Dendritic cell treated with granulocyte-macrophage colony-stimulating factor and Interleukin-4, amounts not matched to agents 40 ng/mL and 50 ng/mL, for 4 days (primary cell): ENCODE measurements at regions not wholly inside any gene's neighbourhood (a gene's known extent, or its start where the extent isn't known, plus 50 kb on each side); places are given as distances from the start of the nearest gene placed in this dataset.
"Not testable (repeated sequence)": the region's sequence is repeated elsewhere in the genome, so short reads cannot be mapped to it uniquely, and the experiment has no call there.

Experiments
- H3K27ac Mint-ChIP-seq: one replicate; pipeline ENCODE4 v1.8.0; 2022; ENCODE audit warnings: mild to moderate bottlenecking, mixed read lengths
- H3K27me3 Mint-ChIP-seq: one replicate; pipeline ENCODE4 v1.8.0; 2022; ENCODE audit warnings: mild to moderate bottlenecking, mixed read lengths
- H3K36me3 Mint-ChIP-seq: one replicate; pipeline ENCODE4 v1.8.0; 2022; ENCODE audit warnings: low read depth, mixed read lengths
- H3K4me1 Mint-ChIP-seq: one replicate; pipeline ENCODE4 v1.8.0; 2022; ENCODE audit warnings: low read depth, mixed read lengths
- H3K4me3 Mint-ChIP-seq: one replicate; pipeline ENCODE4 v1.8.0; 2022; ENCODE audit warnings: mild to moderate bottlenecking, moderate library complexity, mixed read lengths
- H3K9me3 Mint-ChIP-seq: one replicate; pipeline ENCODE4 v1.8.0; 2022; ENCODE audit warnings: mixed read lengths
- intact Hi-C: fragments of 100-400 bp; cut with micrococcal nuclease; formaldehyde crosslinking; loops from one replicate; pipeline ENCODE4 v1.15.0; 2022

DNA sequence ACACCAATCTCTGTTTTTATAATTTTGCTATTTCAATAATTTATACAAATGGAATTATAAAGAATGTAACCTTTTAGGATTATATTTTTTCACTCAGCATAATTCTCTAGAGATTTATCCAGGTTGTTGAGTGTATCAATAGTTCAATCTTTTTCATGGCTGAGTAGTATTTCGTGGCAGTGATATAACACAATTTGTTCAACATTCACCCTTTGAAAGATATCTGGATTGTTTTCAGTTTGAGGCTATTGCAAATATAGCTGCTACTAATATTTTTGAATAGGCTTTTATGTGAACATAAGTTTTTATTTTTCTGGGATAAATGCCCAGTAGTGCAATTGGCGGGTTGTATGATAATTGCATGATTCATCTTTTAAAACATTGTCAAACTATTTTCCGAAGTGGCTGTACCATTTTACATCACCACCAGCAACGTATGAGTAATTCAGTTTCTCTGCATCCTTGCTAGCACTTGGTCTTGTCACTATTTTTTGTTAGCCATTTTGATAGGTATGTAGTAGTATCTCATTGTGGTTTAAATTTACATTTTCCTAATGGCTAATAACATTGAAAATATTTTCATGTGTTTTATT is 55.6 kb upstream of the ABCD3 start:
- no peaks in the 10 kb centered on the region for H3K9me3 Mint-ChIP-seq
- intact Hi-C loops, result no loop called here
- no peaks in the 10 kb centered on the region for H3K36me3 Mint-ChIP-seq
- H3K4me3 Mint-ChIP-seq, result no peak overlapping the region
- H3K4me1 Mint-ChIP-seq, result peaks cover 13% of the 10 kb centered on the region
- H3K27me3 Mint-ChIP-seq, result peaks cover 7% of the 10 kb centered on the region
- no peak overlapping the region for H3K27ac Mint-ChIP-seq

DNA sequence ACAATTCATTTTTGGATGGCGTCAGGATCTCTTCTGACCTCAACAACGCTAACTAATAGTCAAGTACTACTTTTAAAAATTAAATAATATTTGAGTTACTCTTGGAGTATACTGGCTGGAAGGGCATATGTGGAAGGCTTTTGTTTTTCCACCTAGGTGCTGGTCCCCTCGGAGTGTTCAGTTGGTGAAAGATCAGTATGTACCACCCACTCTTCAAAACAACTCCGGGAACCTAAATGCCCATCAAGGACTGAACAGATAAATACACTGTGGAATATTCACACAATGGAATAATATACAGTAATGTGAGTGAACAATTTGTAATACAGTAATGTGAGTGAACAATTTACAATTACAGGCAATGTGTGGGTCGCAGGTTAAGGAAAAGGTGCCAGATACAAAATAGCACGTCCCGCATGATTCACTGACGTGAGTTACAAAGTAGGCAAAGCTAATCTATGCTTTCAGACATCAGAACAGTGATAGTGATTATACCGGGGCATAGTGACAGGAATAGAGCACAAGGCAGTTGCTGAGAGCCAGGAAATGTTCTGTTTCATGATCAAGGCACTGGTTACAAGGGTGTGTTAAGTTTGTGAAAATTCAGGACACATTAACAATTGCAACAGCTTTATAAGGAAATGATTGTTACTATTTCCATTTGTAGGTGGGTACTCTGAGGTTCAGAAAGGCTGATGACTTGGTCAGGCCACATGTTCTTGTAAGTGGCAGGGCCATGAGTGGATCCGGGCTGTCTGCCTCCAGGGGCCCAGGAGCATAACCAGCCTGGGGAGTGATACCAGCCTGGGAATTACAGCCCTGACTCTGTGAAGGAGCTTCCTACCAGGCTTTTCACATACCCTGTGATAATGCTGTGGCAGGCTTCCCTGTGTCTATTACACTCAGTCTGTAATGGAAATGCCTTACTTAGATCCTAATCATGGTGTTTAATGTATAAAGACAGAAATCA is 59.3 kb upstream of the ABCD3 start:
- Mint-ChIP-seq H3K9me3 (no peaks in the 10 kb centered on the region), H3K27ac (no peak overlapping the region), H3K27me3 (peaks cover 3% of the 10 kb centered on the region), H3K4me1 (no peaks in the 10 kb centered on the region), H3K4me3 (no peak overlapping the region), H3K36me3 (no peaks in the 10 kb centered on the region)
- intact Hi-C loops, result no loop called here

- intact Hi-C loops, result no loop called here
- H3K36me3 Mint-ChIP-seq, result no peaks in the 10 kb centered on the region
- H3K27ac Mint-ChIP-seq, result no peak overlapping the region
- H3K4me1 Mint-ChIP-seq, result no peaks in the 10 kb centered on the region
- H3K27me3 Mint-ChIP-seq, result peaks cover 3% of the 10 kb centered on the region
- no peaks in the 10 kb centered on the region for H3K9me3 Mint-ChIP-seq
- no peak overlapping the region for H3K4me3 Mint-ChIP-seq
These were observed 60.5 kb upstream of the ABCD3 start for GRCh38 chr1:94357661-94358060.

DNA sequence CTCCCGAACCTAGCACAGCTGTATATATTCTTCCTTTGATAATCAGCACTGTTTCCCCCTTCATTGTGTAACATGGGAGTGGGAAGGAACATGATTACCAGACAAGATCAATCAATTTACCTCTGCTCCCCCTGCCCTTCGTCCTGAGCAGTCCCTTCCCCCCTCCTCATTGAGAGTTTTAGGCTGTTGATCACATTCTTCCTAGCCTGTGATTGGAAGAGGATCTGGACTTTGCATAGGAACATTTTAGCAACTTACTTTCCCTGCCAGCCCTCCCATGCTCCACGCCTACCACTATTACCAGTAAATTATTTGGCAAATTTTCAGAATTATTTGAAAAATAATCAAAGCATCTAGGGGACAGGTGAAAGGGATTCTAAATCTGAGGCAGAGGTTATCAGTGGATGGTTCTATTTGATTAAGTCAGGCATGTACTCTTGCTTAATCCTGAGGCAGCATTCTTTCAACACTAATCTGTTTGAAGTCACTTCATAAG is 62.7 kb upstream of the ABCD3 start:
- H3K27me3 Mint-ChIP-seq, result peaks cover 3% of the 10 kb centered on the region
- no peaks in the 10 kb centered on the region for H3K36me3 Mint-ChIP-seq
- no peak overlapping the region for H3K27ac Mint-ChIP-seq
- H3K9me3 Mint-ChIP-seq, result no peaks in the 10 kb centered on the region
- no peak overlapping the region for H3K4me3 Mint-ChIP-seq
- no peaks in the 10 kb centered on the region for H3K4me1 Mint-ChIP-seq
- intact Hi-C loops, result no loop called here

GRCh38 chr1:94351481-94351880 is 66.7 kb upstream of the ABCD3 start:
- no peak overlapping the region for H3K27ac Mint-ChIP-seq
- peaks cover 3% of the 10 kb centered on the region for H3K27me3 Mint-ChIP-seq
- no peaks in the 10 kb centered on the region for H3K36me3 Mint-ChIP-seq
- no peaks in the 10 kb centered on the region for H3K4me1 Mint-ChIP-seq
- intact Hi-C loops, result no loop called here
- no peak overlapping the region for H3K4me3 Mint-ChIP-seq
- H3K9me3 Mint-ChIP-seq, result no peaks in the 10 kb centered on the region

GRCh38 chr1:94350350-94350924 is 67.8 kb upstream of the ABCD3 start:
- Mint-ChIP-seq H3K9me3 (no peaks in the 10 kb centered on the region), H3K4me3 (no peak overlapping the region), H3K27me3 (peaks cover 1% of the 10 kb centered on the region), H3K27ac (no peak overlapping the region), H3K36me3 (no peaks in the 10 kb centered on the region), H3K4me1 (peaks cover 5% of the 10 kb centered on the region)
- intact Hi-C loops, result no loop called here

DNA sequence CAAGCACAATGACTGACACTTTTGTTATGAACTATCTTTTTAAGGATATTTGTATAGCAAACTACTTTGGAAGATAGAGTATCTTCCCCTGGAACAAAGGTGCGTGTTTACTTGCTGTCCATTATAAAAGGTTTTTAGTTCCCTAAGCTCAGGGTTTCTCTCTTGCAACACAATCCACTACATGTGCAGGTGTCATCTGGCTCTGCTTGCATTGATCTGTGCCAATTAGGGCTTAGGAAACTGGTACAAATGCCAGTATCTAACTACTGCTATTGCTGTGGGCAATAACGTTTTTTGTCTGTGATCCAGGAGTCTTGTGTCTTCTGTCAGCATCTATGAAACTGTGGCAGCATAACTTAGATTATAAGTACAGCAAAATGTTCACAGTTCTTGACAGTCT is 68.3 kb upstream of the ABCD3 start:
- H3K4me3 Mint-ChIP-seq, result no peak overlapping the region
- intact Hi-C loops, result loop anchor here (10.0 kb wide), 1 partner anchor 115 kb away; no protein-coding TSS in a partner anchor
- H3K36me3 Mint-ChIP-seq, result no peaks in the 10 kb centered on the region
- no peaks in the 10 kb centered on the region for H3K27me3 Mint-ChIP-seq
- peaks cover 11% of the 10 kb centered on the region for H3K4me1 Mint-ChIP-seq
- H3K9me3 Mint-ChIP-seq, result no peaks in the 10 kb centered on the region
- H3K27ac Mint-ChIP-seq, result no peak overlapping the region

DNA sequence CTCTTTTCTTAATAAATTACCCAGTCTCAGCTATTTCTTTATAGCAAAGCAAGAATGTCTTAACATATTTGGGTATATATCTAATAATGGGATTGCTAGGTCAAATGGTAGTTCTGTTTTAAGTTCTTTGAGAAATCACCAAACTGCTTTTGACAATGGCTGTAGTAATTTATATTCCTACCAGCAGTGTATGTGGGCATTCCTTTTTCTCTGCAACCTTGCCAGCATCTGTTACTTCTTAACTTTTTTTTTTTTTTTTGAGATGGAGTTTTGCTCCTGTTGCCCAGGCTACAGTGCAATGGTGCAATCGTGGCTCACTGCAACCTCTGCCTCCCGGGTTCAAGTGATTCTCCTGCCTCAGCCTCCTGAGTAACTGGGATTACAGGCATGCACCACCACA is 69.8 kb upstream of the ABCD3 start:
- H3K4me1 Mint-ChIP-seq, result peaks cover 19% of the 10 kb centered on the region
- H3K27ac Mint-ChIP-seq, H3K4me3 Mint-ChIP-seq, H3K27me3 Mint-ChIP-seq, H3K9me3 Mint-ChIP-seq, H3K36me3 Mint-ChIP-seq: not testable (repeated sequence)
- intact Hi-C loops, result loop anchor here (10.0 kb wide), 1 partner anchor 116 kb away; no protein-coding TSS in a partner anchor

- Mint-ChIP-seq H3K27me3 (no peaks in the 10 kb centered on the region), H3K4me1 (peaks cover 20% of the 10 kb centered on the region), H3K36me3 (no peaks in the 10 kb centered on the region), H3K9me3 (no peaks in the 10 kb centered on the region), H3K4me3 (no peak overlapping the region), H3K27ac (no peak overlapping the region)
- intact Hi-C loops, result loop anchor here (10.0 kb wide), 1 partner anchor 120 kb away; no protein-coding TSS in a partner anchor
These were observed 73.0 kb upstream of the ABCD3 start for GRCh38 chr1:94345148-94345721.

GRCh38 chr1:94342416-94342815 is 75.8 kb upstream of the ABCD3 start:
- Mint-ChIP-seq H3K9me3 (no peaks in the 10 kb centered on the region), H3K4me3 (no peak overlapping the region), H3K27me3 (no peaks in the 10 kb centered on the region), H3K36me3 (no peaks in the 10 kb centered on the region), H3K27ac (no peak overlapping the region), H3K4me1 (peaks cover 44% of the 10 kb centered on the region)
- intact Hi-C loops, result loop anchor here (10.0 kb wide), 1 partner anchor 122 kb away; no protein-coding TSS in a partner anchor

DNA sequence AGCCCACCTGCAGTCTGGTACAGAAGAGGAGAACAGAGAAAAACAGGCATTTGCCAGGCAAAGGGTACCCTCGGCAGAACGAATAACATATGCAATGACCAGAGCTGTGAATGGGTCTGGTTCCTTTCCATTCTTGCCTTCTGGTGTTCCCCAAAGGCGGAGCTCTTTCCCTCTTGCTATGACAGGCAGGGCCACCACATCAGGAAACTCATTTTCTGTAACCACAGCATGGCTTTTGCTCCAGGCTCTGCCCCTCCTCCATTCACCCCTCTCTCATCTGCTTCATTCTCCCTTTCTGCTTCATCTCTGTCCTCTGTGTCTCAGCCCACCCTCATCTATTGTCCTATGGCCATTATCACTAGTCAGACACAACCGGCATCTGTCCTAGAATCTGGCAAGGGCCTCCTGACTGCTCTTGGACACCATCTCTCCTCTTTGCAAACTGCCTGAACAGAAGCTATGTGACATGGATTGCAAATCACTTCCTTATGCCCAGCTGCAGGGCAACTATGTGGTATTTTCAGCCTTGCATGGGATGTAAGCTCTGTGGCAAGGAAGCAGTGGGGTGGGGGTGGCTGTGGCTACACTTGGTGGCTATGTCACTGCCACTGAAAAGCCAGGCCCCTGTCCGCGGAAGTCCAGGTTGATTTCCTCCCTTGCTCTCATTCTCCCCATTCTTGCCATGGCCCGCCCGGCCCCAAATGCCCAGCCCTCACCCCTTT is 78.8 kb upstream of the ABCD3 start:
- Mint-ChIP-seq H3K36me3 (no peaks in the 10 kb centered on the region), H3K9me3 (no peaks in the 10 kb centered on the region), H3K4me1 (peaks cover 29% of the 10 kb centered on the region), H3K27me3 (no peaks in the 10 kb centered on the region), H3K4me3 (no peak overlapping the region), H3K27ac (no peak overlapping the region)
- intact Hi-C loops, result no loop called here

DNA sequence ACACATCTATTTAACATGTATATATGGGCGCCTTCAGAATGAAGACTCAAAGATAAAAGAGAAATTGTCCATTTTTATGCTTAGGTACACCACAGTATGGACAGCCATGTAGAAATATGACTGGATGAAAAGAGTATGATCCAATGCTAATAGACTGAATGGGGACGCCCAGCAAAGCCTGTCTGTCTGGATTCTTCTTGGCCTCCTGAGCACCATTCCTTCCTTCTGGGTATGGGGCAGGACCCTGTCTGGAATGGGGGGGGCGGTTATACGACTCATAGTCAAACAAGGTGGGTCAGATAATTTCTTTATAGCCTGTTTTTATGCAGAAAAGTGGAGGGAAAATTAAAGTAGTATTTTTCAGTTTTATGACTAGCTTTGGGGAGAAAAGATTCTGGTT is 81.2 kb upstream of the ABCD3 start:
- Mint-ChIP-seq H3K4me3 (no peak overlapping the region), H3K9me3 (no peaks in the 10 kb centered on the region), H3K36me3 (no peaks in the 10 kb centered on the region), H3K27ac (no peak overlapping the region), H3K4me1 (peaks cover 25% of the 10 kb centered on the region), H3K27me3 (peaks cover 6% of the 10 kb centered on the region)
- intact Hi-C loops, result loop anchor here (1.0 kb wide), 2 partner anchors 276 to 298 kb away; no protein-coding TSS in a partner anchor

DNA sequence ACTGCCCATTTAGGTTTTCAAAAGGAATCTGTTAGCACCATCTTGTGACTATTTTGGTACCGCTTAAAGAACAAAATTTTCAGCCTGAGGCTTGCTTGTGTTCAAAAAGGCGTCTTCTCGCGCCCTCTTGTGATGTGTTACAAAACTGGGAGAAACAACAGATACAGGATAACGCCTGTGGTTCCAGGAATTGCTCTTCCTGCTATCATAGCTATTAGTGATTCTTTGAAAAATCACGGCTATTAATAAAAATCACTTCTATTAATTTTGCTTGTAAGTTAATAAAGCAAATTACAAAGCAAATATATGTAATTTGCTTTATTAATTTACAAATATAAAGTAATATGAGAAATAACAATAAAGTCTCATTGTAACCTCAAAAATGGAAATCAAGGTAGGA is 82.2 kb upstream of the ABCD3 start:
- no peak overlapping the region for H3K4me3 Mint-ChIP-seq
- peaks cover 25% of the 10 kb centered on the region for H3K4me1 Mint-ChIP-seq
- intact Hi-C loops, result loop anchor here (1.0 kb wide), 3 partner anchors 275 to 297 kb away; no protein-coding TSS in a partner anchor
- H3K27ac Mint-ChIP-seq, result no peak overlapping the region
- no peaks in the 10 kb centered on the region for H3K9me3 Mint-ChIP-seq
- no peaks in the 10 kb centered on the region for H3K36me3 Mint-ChIP-seq
- H3K27me3 Mint-ChIP-seq, result peaks cover 8% of the 10 kb centered on the region
